Panc1 (cell line): ENCODE measurements at regions not wholly inside any gene's neighbourhood (a gene's known extent, or its start where the extent isn't known, plus 50 kb on each side); places are given as distances from the start of the nearest gene placed in this dataset.

Source experiments
- CTCF ChIP-seq: fragments of 450-650 bp; IDR thresholded peaks from 2 replicates; pipeline ENCODE4 v1.5.1; 2017; ENCODE audit warnings: mild to moderate bottlenecking
- POLR2AphosphoS5 ChIP-seq: IDR thresholded peaks from 2 replicates; pipeline ENCODE4 v1.6.1; 2012; ENCODE audit warnings: mild to moderate bottlenecking, low read depth, low read length, moderate library complexity
- SIN3A ChIP-seq: IDR thresholded peaks from 2 replicates; pipeline ENCODE4 v1.6.1; 2012; ENCODE audit warnings: low read depth, mild to moderate bottlenecking, low read length, moderate library complexity, borderline replicate concordance; ENCODE audit not compliant: insufficient read depth

- TF ChIP-seq CTCF (no peak), POLR2AphosphoS5 (no peak), SIN3A (no peak)
Measured at GRCh38 chr4:37502070-37502469, 184.1 kb downstream of the RELL1 start.
